ENCODE measurements at regions not wholly inside any gene's neighbourhood (a gene's known extent, or its start where the extent isn't known, plus 50 kb on each side); places are given as distances from the start of the nearest gene placed in this dataset.

GRCh38 chr2:193523662-193524061 lies 1328.9 kb upstream of the TMEFF2 start:
- H4K20me1 ChIP-seq (ENCODE audit: insufficient read depth, poor library complexity, severe bottlenecking): no peaks in the 10 kb centered on the region
- H3K4me3 ChIP-seq: no peak overlapping the region
- no peak overlapping the region for H3K4me2 ChIP-seq
- no peaks in the 10 kb centered on the region for H3K4me1 ChIP-seq (ENCODE audit: insufficient read depth)
- H2AFZ ChIP-seq: no peak overlapping the region
- TF ChIP-seq EZH2phosphoT487 (IDR thresholded peaks at IDR 0.05; ENCODE audit: low read depth, severe bottlenecking, unreplicated experiment) (no peak), EZH2 (IDR thresholded peaks at IDR 0.05; ENCODE audit: borderline replicate concordance) (no peak), CTCF (IDR thresholded peaks at IDR 0.05; ENCODE audit: poor library complexity) (no peak)
- no peaks in the 10 kb centered on the region for H3K9me3 ChIP-seq (ENCODE audit: low read depth)
- DNase-seq (ENCODE audit: low spot score): no peak
- H3K27me3 ChIP-seq: no peaks in the 10 kb centered on the region
- WGBS (ENCODE audit: low lambda C conversion rate, missing lambda C conversion rate): 96% methylated on average over 1 of the region's 1 CpG
- H3K9me2 ChIP-seq (replicated peaks; ENCODE audit: insufficient read depth): no peaks in the 10 kb centered on the region
- peaks cover 21% of the 10 kb centered on the region for H3K79me2 ChIP-seq
- no peaks in the 10 kb centered on the region for H3K36me3 ChIP-seq (replicated peaks; ENCODE audit: insufficient read depth, low read depth)
- no peak overlapping the region for H3K27ac ChIP-seq

GRCh38 chr2:193521523-193521922 lies 1326.8 kb upstream of the TMEFF2 start:
- H3K4me3 ChIP-seq: no peak overlapping the region
- DNase-seq (ENCODE audit: low spot score): no peak
- no peaks in the 10 kb centered on the region for H3K36me3 ChIP-seq (replicated peaks; ENCODE audit: insufficient read depth, low read depth)
- H3K79me2 ChIP-seq: peaks cover 16% of the 10 kb centered on the region
- no peaks in the 10 kb centered on the region for H4K20me1 ChIP-seq (ENCODE audit: insufficient read depth, poor library complexity, severe bottlenecking)
- H3K4me1 ChIP-seq (ENCODE audit: insufficient read depth): no peaks in the 10 kb centered on the region
- TF ChIP-seq EZH2phosphoT487 (IDR thresholded peaks at IDR 0.05; ENCODE audit: low read depth, severe bottlenecking, unreplicated experiment) (no peak), EZH2 (IDR thresholded peaks at IDR 0.05; ENCODE audit: borderline replicate concordance) (no peak), CTCF (IDR thresholded peaks at IDR 0.05; ENCODE audit: poor library complexity) (no peak)
- no peak overlapping the region for H2AFZ ChIP-seq
- 91% methylated on average over 2 of the region's 2 CpGs for WGBS (ENCODE audit: low lambda C conversion rate, missing lambda C conversion rate)
- no peak overlapping the region for H3K4me2 ChIP-seq
- H3K9me2 ChIP-seq (replicated peaks; ENCODE audit: insufficient read depth): no peaks in the 10 kb centered on the region
- no peaks in the 10 kb centered on the region for H3K9me3 ChIP-seq (ENCODE audit: low read depth)
- no peak overlapping the region for H3K27ac ChIP-seq
- H3K27me3 ChIP-seq: no peaks in the 10 kb centered on the region

GRCh38 chr2:193520709-193521458 lies 1326.2 kb upstream of the TMEFF2 start:
- no peaks in the 10 kb centered on the region for H3K27me3 ChIP-seq
- no peaks in the 10 kb centered on the region for H3K9me2 ChIP-seq (replicated peaks; ENCODE audit: insufficient read depth)
- H3K4me2 ChIP-seq: no peak overlapping the region
- 87% methylated on average over 5 of the region's 5 CpGs for WGBS (ENCODE audit: low lambda C conversion rate, missing lambda C conversion rate)
- H2AFZ ChIP-seq: no peak overlapping the region
- H3K4me3 ChIP-seq: no peak overlapping the region
- no peak for DNase-seq (ENCODE audit: low spot score)
- H4K20me1 ChIP-seq (ENCODE audit: insufficient read depth, poor library complexity, severe bottlenecking): no peaks in the 10 kb centered on the region
- H3K4me1 ChIP-seq (ENCODE audit: insufficient read depth): no peaks in the 10 kb centered on the region
- TF ChIP-seq EZH2phosphoT487 (IDR thresholded peaks at IDR 0.05; ENCODE audit: low read depth, severe bottlenecking, unreplicated experiment) (no peak), EZH2 (IDR thresholded peaks at IDR 0.05; ENCODE audit: borderline replicate concordance) (no peak), CTCF (IDR thresholded peaks at IDR 0.05; ENCODE audit: poor library complexity) (no peak)
- H3K36me3 ChIP-seq (replicated peaks; ENCODE audit: insufficient read depth, low read depth): no peaks in the 10 kb centered on the region
- no peaks in the 10 kb centered on the region for H3K9me3 ChIP-seq (ENCODE audit: low read depth)
- peaks cover 18% of the 10 kb centered on the region for H3K79me2 ChIP-seq
- no peak overlapping the region for H3K27ac ChIP-seq

Measured in hepatocyte (in vitro differentiated cells).